ENCODE measurements at regions not wholly inside any gene's neighbourhood (a gene's known extent, or its start where the extent isn't known, plus 50 kb on each side); places are given as distances from the start of the nearest gene placed in this dataset.

- TF ChIP-seq, protein P1, sequence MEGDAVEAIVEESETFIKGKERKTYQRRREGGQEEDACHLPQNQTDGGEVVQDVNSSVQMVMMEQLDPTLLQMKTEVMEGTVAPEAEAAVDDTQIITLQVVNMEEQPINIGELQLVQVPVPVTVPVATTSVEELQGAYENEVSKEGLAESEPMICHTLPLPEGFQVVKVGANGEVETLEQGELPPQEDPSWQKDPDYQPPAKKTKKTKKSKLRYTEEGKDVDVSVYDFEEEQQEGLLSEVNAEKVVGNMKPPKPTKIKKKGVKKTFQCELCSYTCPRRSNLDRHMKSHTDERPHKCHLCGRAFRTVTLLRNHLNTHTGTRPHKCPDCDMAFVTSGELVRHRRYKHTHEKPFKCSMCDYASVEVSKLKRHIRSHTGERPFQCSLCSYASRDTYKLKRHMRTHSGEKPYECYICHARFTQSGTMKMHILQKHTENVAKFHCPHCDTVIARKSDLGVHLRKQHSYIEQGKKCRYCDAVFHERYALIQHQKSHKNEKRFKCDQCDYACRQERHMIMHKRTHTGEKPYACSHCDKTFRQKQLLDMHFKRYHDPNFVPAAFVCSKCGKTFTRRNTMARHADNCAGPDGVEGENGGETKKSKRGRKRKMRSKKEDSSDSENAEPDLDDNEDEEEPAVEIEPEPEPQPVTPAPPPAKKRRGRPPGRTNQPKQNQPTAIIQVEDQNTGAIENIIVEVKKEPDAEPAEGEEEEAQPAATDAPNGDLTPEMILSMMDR (IDR thresholded peaks at IDR 0.05): no peak
- TF ChIP-seq POLR2A (IDR thresholded peaks at IDR 0.05): no peak
These were observed 2619.6 kb downstream of the PCDH7 start for GRCh38 chr4:33339762-33340161.
